GM23338 (cell line): ENCODE measurements at regions not wholly inside any gene's neighbourhood (a gene's known extent, or its start where the extent isn't known, plus 50 kb on each side); places are given as distances from the start of the nearest gene placed in this dataset.

Experiments
- ATAC-seq: fragments of 200-7000 bp; cut with Tn5 transposase; 3 replicates; pipeline ENCODE4 v1.9.1; 2020
- DNase-seq: peaks from one replicate; pipeline ENCODE4 v3.0.0-alpha.2; 2015; ENCODE audit warnings: low spot score
- H2AFZ ChIP-seq: fragments of 200-600 bp; sonication (generic); 2 replicates; pipeline ENCODE4 v1.8.0; 2016; ENCODE audit warnings: antibody characterized with exemption, mild to moderate bottlenecking, moderate library complexity
- H3F3A ChIP-seq: fragments of 200-600 bp; sonication (generic); replicated peaks from 2 replicates; pipeline ENCODE4 v1.8.0; 2017; ENCODE audit warnings: antibody characterized with exemption, mixed run types, low read depth
- H3K27ac ChIP-seq: fragments of 200-600 bp; sonication (generic); 2 replicates; pipeline ENCODE4 v1.6.1; 2016; ENCODE audit warnings: low read depth
- H3K27me3 ChIP-seq: fragments of 200-600 bp; sonication (generic); 2 replicates; pipeline ENCODE4 v1.8.0; 2016; ENCODE audit warnings: mild to moderate bottlenecking, mixed run types, moderate library complexity; ENCODE audit not compliant: insufficient read depth
- H3K36me3 ChIP-seq: fragments of 200-600 bp; sonication (generic); 2 replicates; pipeline ENCODE4 v1.8.0; 2016; ENCODE audit warnings: mild to moderate bottlenecking; ENCODE audit not compliant: insufficient read depth
- H3K4me1 ChIP-seq: fragments of 200-600 bp; sonication (generic); 2 replicates; pipeline ENCODE4 v1.8.0; 2016; ENCODE audit warnings: mild to moderate bottlenecking, moderate library complexity; ENCODE audit not compliant: insufficient read depth
- H3K4me2 ChIP-seq: fragments of 200-600 bp; sonication (generic); 2 replicates; pipeline ENCODE4 v1.7.1; 2017; ENCODE audit warnings: mixed run types
- H3K4me3 ChIP-seq: fragments of 200-600 bp; sonication (generic); 2 replicates; pipeline ENCODE4 v1.6.1; 2016; ENCODE audit warnings: mixed run types
- H3K79me2 ChIP-seq: fragments of 200-600 bp; sonication (generic); replicated peaks from 2 replicates; pipeline ENCODE4 v1.8.0; 2017; ENCODE audit warnings: mild to moderate bottlenecking; ENCODE audit not compliant: insufficient read depth
- H3K9me2 ChIP-seq: fragments of 200-600 bp; sonication (generic); 2 replicates; pipeline ENCODE4 v1.8.0; 2017; ENCODE audit not compliant: insufficient read depth
- H4K20me1 ChIP-seq: fragments of 200-600 bp; sonication (generic); replicated peaks from 2 replicates; pipeline ENCODE4 v1.8.0; 2017; ENCODE audit warnings: mild to moderate bottlenecking; ENCODE audit not compliant: insufficient read depth
- H3K27ac Mint-ChIP-seq: 2 replicates; pipeline ENCODE4 v1.8.0; 2020; ENCODE audit warnings: inconsistent platforms, mild to moderate bottlenecking, moderate library complexity, mixed read lengths
- H3K27me3 Mint-ChIP-seq: 3 replicates; pipeline ENCODE4 v1.8.0; 2022; ENCODE audit warnings: low read depth, mild to moderate bottlenecking, moderate library complexity, mixed read lengths, inconsistent platforms; ENCODE audit not compliant: insufficient read depth, poor library complexity
- H3K36me3 Mint-ChIP-seq: 3 replicates; pipeline ENCODE4 v1.8.0; 2021; ENCODE audit warnings: low read depth, mild to moderate bottlenecking, inconsistent platforms, moderate library complexity, mixed read lengths
- H3K4me1 Mint-ChIP-seq: 3 replicates; pipeline ENCODE4 v1.8.0; 2020; ENCODE audit warnings: mild to moderate bottlenecking, inconsistent platforms, mixed read lengths
- H3K4me3 Mint-ChIP-seq: 3 replicates; pipeline ENCODE4 v1.8.0; 2021; ENCODE audit warnings: moderate library complexity, mild to moderate bottlenecking, inconsistent platforms, mixed read lengths
- H3K9me3 Mint-ChIP-seq: 3 replicates; pipeline ENCODE4 v1.8.0; 2020; ENCODE audit warnings: moderate library complexity, mild to moderate bottlenecking, inconsistent platforms, mixed read lengths
- CREB1 ChIP-seq: fragments of 250-450 bp; sonication (Bioruptor Pico); IDR thresholded peaks from 2 replicates; pipeline ENCODE4 v1.5.0; 2020; ENCODE audit warnings: low read depth, mild to moderate bottlenecking, moderate library complexity
- EZH2 ChIP-seq: fragments of 200-600 bp; sonication (generic); IDR thresholded peaks from one replicate; pipeline ENCODE4 v1.8.0; 2017; ENCODE audit warnings: antibody characterized with exemption, mild to moderate bottlenecking, low read depth; ENCODE audit not compliant: unreplicated experiment
- EZH2phosphoT487 ChIP-seq: fragments of 200-600 bp; sonication (generic); IDR thresholded peaks from one replicate; pipeline ENCODE4 v1.8.1; 2018; ENCODE audit warnings: antibody characterized with exemption; ENCODE audit not compliant: unreplicated experiment
- JUNB ChIP-seq: IDR thresholded peaks from one replicate; pipeline ENCODE4 v1.6.1; 2016; ENCODE audit warnings: antibody characterized with exemption; ENCODE audit not compliant: unreplicated experiment
- NANOG ChIP-seq: IDR thresholded peaks from 2 replicates; pipeline ENCODE4 v1.6.1; 2016; ENCODE audit warnings: antibody characterized with exemption, borderline replicate concordance
- POLR2AphosphoS5 ChIP-seq: IDR thresholded peaks from 2 replicates; pipeline ENCODE4 v1.6.1; 2016; ENCODE audit warnings: antibody characterized with exemption, low read depth
- STAT1 ChIP-seq: IDR thresholded peaks from one replicate; pipeline ENCODE4 v1.6.1; 2016; ENCODE audit warnings: antibody characterized with exemption; ENCODE audit not compliant: unreplicated experiment
- ZNF114 ChIP-seq: fragments of 250-450 bp; sonication (Bioruptor Pico); IDR thresholded peaks from 2 replicates; pipeline ENCODE4 v1.5.0; 2020; ENCODE audit warnings: mild to moderate bottlenecking, moderate library complexity
- ZNF331 ChIP-seq: fragments of 250-450 bp; sonication (Bioruptor Pico); IDR thresholded peaks from 2 replicates; pipeline ENCODE4 v1.5.0; 2020; ENCODE audit warnings: low read depth, mild to moderate bottlenecking, moderate library complexity
- TF ChIP-seq, protein P1 (sequence below), 2 experiments: fragments of 200-600 bp in 1 of 2; sonication (generic) in 1 of 2; conservative IDR thresholded peaks; 2 replicates each; pipeline versions ENCODE4 v1.5.1 to v1.6.1; 2016 to 2017; ENCODE audit warnings: antibody characterized with exemption in 2 of 2, low read depth in 2 of 2, mild to moderate bottlenecking in 2 of 2, moderate library complexity in 1 of 2
- TF ChIP-seq, protein P2 (sequence below): fragments of 250-450 bp; sonication (Bioruptor Pico); IDR thresholded peaks from 2 replicates; pipeline ENCODE4 v1.5.0; 2020; ENCODE audit warnings: mild to moderate bottlenecking, moderate library complexity
- TF ChIP-seq, protein P3 (sequence below): IDR thresholded peaks from one replicate; pipeline ENCODE4 v1.6.1; 2018; ENCODE audit warnings: antibody characterized with exemption; ENCODE audit not compliant: unreplicated experiment
- TF ChIP-seq, protein P4 (sequence below): IDR thresholded peaks from 2 replicates; pipeline ENCODE4 v1.6.1; 2016; ENCODE audit warnings: antibody characterized with exemption

DNA sequence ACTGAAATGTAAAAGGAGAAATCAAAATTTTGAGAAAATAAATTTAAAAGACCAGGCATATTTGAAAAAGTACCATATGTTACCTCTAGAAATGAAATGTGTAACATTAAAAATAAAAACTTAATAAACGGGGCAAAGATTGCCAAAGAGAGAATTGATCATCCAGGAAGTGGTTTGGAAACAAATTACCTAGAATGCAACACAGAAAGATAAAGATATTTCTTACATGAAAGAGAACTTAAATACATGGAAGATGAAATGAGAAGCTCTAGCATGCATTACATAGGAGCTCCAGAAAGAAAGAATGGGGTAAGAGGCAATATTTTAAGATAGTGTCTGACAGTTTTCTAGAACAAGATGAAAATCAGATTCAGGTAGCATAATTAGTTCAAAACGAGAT lies 235.9 kb upstream of the IRF2BP2 start:
- TF ChIP-seq, protein P1, sequence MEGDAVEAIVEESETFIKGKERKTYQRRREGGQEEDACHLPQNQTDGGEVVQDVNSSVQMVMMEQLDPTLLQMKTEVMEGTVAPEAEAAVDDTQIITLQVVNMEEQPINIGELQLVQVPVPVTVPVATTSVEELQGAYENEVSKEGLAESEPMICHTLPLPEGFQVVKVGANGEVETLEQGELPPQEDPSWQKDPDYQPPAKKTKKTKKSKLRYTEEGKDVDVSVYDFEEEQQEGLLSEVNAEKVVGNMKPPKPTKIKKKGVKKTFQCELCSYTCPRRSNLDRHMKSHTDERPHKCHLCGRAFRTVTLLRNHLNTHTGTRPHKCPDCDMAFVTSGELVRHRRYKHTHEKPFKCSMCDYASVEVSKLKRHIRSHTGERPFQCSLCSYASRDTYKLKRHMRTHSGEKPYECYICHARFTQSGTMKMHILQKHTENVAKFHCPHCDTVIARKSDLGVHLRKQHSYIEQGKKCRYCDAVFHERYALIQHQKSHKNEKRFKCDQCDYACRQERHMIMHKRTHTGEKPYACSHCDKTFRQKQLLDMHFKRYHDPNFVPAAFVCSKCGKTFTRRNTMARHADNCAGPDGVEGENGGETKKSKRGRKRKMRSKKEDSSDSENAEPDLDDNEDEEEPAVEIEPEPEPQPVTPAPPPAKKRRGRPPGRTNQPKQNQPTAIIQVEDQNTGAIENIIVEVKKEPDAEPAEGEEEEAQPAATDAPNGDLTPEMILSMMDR (conservative IDR thresholded peaks at IDR 0.05; ENCODE audit: low read depth in 2 of 2) = no peak
- no peak for TF ChIP-seq JUNB
- no peak for TF ChIP-seq EZH2phosphoT487
- no peak for TF ChIP-seq NANOG
- TF ChIP-seq CREB1 (CRISPR knock-in tag) = no peak
- TF ChIP-seq, protein P2, sequence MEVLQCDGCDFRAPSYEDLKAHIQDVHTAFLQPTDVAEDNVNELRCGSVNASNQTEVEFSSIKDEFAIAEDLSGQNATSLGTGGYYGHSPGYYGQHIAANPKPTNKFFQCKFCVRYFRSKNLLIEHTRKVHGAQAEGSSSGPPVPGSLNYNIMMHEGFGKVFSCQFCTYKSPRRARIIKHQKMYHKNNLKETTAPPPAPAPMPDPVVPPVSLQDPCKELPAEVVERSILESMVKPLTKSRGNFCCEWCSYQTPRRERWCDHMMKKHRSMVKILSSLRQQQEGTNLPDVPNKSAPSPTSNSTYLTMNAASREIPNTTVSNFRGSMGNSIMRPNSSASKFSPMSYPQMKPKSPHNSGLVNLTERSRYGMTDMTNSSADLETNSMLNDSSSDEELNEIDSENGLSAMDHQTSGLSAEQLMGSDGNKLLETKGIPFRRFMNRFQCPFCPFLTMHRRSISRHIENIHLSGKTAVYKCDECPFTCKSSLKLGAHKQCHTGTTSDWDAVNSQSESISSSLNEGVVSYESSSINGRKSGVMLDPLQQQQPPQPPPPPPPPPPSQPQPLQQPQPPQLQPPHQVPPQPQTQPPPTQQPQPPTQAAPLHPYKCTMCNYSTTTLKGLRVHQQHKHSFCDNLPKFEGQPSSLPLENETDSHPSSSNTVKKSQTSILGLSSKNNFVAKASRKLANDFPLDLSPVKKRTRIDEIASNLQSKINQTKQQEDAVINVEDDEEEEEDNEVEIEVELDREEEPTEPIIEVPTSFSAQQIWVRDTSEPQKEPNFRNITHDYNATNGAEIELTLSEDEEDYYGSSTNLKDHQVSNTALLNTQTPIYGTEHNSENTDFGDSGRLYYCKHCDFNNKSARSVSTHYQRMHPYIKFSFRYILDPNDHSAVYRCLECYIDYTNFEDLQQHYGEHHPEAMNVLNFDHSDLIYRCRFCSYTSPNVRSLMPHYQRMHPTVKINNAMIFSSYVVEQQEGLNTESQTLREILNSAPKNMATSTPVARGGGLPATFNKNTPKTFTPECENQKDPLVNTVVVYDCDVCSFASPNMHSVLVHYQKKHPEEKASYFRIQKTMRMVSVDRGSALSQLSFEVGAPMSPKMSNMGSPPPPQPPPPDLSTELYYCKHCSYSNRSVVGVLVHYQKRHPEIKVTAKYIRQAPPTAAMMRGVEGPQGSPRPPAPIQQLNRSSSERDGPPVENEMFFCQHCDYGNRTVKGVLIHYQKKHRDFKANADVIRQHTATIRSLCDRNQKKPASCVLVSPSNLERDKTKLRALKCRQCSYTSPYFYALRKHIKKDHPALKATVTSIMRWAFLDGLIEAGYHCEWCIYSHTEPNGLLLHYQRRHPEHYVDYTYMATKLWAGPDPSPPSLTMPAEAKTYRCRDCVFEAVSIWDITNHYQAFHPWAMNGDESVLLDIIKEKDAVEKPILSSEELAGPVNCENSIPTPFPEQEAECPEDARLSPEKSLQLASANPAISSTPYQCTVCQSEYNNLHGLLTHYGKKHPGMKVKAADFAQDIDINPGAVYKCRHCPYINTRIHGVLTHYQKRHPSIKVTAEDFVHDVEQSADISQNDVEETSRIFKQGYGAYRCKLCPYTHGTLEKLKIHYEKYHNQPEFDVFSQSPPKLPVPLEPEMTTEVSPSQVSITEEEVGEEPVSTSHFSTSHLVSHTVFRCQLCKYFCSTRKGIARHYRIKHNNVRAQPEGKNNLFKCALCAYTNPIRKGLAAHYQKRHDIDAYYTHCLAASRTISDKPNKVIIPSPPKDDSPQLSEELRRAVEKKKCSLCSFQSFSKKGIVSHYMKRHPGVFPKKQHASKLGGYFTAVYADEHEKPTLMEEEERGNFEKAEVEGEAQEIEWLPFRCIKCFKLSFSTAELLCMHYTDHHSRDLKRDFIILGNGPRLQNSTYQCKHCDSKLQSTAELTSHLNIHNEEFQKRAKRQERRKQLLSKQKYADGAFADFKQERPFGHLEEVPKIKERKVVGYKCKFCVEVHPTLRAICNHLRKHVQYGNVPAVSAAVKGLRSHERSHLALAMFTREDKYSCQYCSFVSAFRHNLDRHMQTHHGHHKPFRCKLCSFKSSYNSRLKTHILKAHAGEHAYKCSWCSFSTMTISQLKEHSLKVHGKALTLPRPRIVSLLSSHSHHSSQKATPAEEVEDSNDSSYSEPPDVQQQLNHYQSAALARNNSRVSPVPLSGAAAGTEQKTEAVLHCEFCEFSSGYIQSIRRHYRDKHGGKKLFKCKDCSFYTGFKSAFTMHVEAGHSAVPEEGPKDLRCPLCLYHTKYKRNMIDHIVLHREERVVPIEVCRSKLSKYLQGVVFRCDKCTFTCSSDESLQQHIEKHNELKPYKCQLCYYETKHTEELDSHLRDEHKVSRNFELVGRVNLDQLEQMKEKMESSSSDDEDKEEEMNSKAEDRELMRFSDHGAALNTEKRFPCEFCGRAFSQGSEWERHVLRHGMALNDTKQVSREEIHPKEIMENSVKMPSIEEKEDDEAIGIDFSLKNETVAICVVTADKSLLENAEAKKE (CRISPR knock-in tag) = no peak
- TF ChIP-seq ZNF331 (CRISPR knock-in tag) = no peak
- no peak for TF ChIP-seq ZNF114
- TF ChIP-seq EZH2 = no peak
- TF ChIP-seq STAT1 = no peak
- TF ChIP-seq, protein P3, sequence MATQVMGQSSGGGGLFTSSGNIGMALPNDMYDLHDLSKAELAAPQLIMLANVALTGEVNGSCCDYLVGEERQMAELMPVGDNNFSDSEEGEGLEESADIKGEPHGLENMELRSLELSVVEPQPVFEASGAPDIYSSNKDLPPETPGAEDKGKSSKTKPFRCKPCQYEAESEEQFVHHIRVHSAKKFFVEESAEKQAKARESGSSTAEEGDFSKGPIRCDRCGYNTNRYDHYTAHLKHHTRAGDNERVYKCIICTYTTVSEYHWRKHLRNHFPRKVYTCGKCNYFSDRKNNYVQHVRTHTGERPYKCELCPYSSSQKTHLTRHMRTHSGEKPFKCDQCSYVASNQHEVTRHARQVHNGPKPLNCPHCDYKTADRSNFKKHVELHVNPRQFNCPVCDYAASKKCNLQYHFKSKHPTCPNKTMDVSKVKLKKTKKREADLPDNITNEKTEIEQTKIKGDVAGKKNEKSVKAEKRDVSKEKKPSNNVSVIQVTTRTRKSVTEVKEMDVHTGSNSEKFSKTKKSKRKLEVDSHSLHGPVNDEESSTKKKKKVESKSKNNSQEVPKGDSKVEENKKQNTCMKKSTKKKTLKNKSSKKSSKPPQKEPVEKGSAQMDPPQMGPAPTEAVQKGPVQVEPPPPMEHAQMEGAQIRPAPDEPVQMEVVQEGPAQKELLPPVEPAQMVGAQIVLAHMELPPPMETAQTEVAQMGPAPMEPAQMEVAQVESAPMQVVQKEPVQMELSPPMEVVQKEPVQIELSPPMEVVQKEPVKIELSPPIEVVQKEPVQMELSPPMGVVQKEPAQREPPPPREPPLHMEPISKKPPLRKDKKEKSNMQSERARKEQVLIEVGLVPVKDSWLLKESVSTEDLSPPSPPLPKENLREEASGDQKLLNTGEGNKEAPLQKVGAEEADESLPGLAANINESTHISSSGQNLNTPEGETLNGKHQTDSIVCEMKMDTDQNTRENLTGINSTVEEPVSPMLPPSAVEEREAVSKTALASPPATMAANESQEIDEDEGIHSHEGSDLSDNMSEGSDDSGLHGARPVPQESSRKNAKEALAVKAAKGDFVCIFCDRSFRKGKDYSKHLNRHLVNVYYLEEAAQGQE = no peak
- TF ChIP-seq, protein P4, sequence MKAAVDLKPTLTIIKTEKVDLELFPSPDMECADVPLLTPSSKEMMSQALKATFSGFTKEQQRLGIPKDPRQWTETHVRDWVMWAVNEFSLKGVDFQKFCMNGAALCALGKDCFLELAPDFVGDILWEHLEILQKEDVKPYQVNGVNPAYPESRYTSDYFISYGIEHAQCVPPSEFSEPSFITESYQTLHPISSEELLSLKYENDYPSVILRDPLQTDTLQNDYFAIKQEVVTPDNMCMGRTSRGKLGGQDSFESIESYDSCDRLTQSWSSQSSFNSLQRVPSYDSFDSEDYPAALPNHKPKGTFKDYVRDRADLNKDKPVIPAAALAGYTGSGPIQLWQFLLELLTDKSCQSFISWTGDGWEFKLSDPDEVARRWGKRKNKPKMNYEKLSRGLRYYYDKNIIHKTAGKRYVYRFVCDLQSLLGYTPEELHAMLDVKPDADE = no peak
- TF ChIP-seq POLR2AphosphoS5 = no peak
- H3K27me3 ChIP-seq = no peaks in the 10 kb centered on the region
- no peaks in the 10 kb centered on the region for H4K20me1 ChIP-seq
- no peak overlapping the region for H3K4me3 Mint-ChIP-seq
- H3K36me3 Mint-ChIP-seq = peaks cover under 1% of the 10 kb centered on the region; the same call in 1 of the 3 replicates
- no peak overlapping the region for H3K27ac ChIP-seq
- no peaks in the 10 kb centered on the region for H3F3A ChIP-seq
- H3K79me2 ChIP-seq = no peaks in the 10 kb centered on the region
- DNase-seq (no peak), ATAC-seq (no peak)
- H3K27me3 Mint-ChIP-seq = peaks cover 4% of the 10 kb centered on the region
- H3K4me1 Mint-ChIP-seq = peaks cover 13% of the 10 kb centered on the region
- H2AFZ ChIP-seq = no peak overlapping the region
- no peak overlapping the region for H3K27ac Mint-ChIP-seq
- H3K9me3 Mint-ChIP-seq = peaks cover 1% of the 10 kb centered on the region; the same call in 1 of the 3 replicates
- no peaks in the 10 kb centered on the region for H3K36me3 ChIP-seq
- H3K4me3 ChIP-seq = no peak overlapping the region
- H3K9me2 ChIP-seq = peaks cover 4% of the 10 kb centered on the region
- H3K4me1 ChIP-seq = 0 out of 2 replicates have a peak, but pooled peaks cover 12% of the 10 kb centered on the region
- H3K4me2 ChIP-seq = no peak overlapping the region
